ENCODE measurements at regions not wholly inside any gene's neighbourhood (a gene's known extent, or its start where the extent isn't known, plus 50 kb on each side); places are given as distances from the start of the nearest gene placed in this dataset.

GRCh38 chr16:88317613-88317965 is 65.2 kb upstream of the ZNF469 start:
- H3K4me1 ChIP-seq: no peaks in the 10 kb centered on the region
- H3K4me3 ChIP-seq: no peak overlapping the region
- no peak for TF ChIP-seq POLR2A (IDR thresholded peaks at IDR 0.05)
- no peak for TF ChIP-seq EP300 (IDR thresholded peaks at IDR 0.05)
- TF ChIP-seq CTCF (IDR thresholded peaks at IDR 0.05): no peak
- no peaks in the 10 kb centered on the region for H3K36me3 ChIP-seq
- 79 to 81% methylated on average over 11 of the region's 11 CpGs for WGBS, 2 donors
- peaks cover 0 to 6% (median 0%) of the 10 kb centered on the region in 4 donors for H3K9me3 ChIP-seq
- no peak overlapping the region for H3K27ac ChIP-seq
- no peak for DNase-seq (ENCODE audit: low spot score in 2 of 2)
- H3K27me3 ChIP-seq: no peaks in the 10 kb centered on the region

- H3K27me3 ChIP-seq: no peaks in the 10 kb centered on the region
- H3K4me3 ChIP-seq: no peak overlapping the region
- H3K4me1 ChIP-seq: no peaks in the 10 kb centered on the region
- H3K27ac ChIP-seq: no peak overlapping the region
- whole genome bisulfite sequencing, 2 donors: 82 to 90% methylated on average over 9 to 12 of the region's 14 CpGs
- peaks cover 0 to 6% (median 0%) of the 10 kb centered on the region in 4 donors for H3K9me3 ChIP-seq
- H3K36me3 ChIP-seq: no peaks in the 10 kb centered on the region
- no peak for DNase-seq (ENCODE audit: low spot score in 2 of 2)
- TF ChIP-seq CTCF (IDR thresholded peaks at IDR 0.05) (no peak), EP300 (IDR thresholded peaks at IDR 0.05) (no peak), POLR2A (IDR thresholded peaks at IDR 0.05) (no peak)
Observed at GRCh38 chr16:88318051-88318450, 64.7 kb upstream of the ZNF469 start.

GRCh38 chr16:88318521-88318920 is 64.2 kb upstream of the ZNF469 start:
- no peak for TF ChIP-seq POLR2A (IDR thresholded peaks at IDR 0.05)
- TF ChIP-seq EP300 (IDR thresholded peaks at IDR 0.05): no peak
- TF ChIP-seq CTCF (IDR thresholded peaks at IDR 0.05): no peak
- H3K4me3 ChIP-seq: no peak overlapping the region
- no peaks in the 10 kb centered on the region for H3K27me3 ChIP-seq
- no peaks in the 10 kb centered on the region for H3K36me3 ChIP-seq
- H3K9me3 ChIP-seq: peaks cover 0 to 6% (median 0%) of the 10 kb centered on the region in 4 donors
- DNase-seq (ENCODE audit: low spot score in 2 of 2): no peak
- 53 to 69% methylated on average over 14 of the region's 14 CpGs for WGBS, 2 donors
- no peak overlapping the region for H3K27ac ChIP-seq
- H3K4me1 ChIP-seq: no peaks in the 10 kb centered on the region

GRCh38 chr16:88319116-88319965 is 63.4 kb upstream of the ZNF469 start:
- WGBS, 2 donors: 83 to 91% methylated on average over 16 to 20 of the region's 23 CpGs
- Histone ChIP-seq H3K36me3 (no peaks in the 10 kb centered on the region), H3K27ac (no peak overlapping the region), H3K9me3 (peaks cover 0 to 12% (median 0%) of the 10 kb centered on the region in 4 donors), H3K4me3 (no peak overlapping the region), H3K4me1 (no peaks in the 10 kb centered on the region), H3K27me3 (no peaks in the 10 kb centered on the region)
- TF ChIP-seq POLR2A (IDR thresholded peaks at IDR 0.05) (no peak), EP300 (IDR thresholded peaks at IDR 0.05) (no peak), CTCF (IDR thresholded peaks at IDR 0.05) (no peak)
- DNase-seq (ENCODE audit: low spot score in 2 of 2): no peak

- Histone ChIP-seq H3K27ac (no peak overlapping the region), H3K9me3 (peaks cover 0 to 12% (median 0%) of the 10 kb centered on the region in 4 donors), H3K27me3 (no peaks in the 10 kb centered on the region), H3K4me1 (no peaks in the 10 kb centered on the region), H3K4me3 (no peak overlapping the region), H3K36me3 (no peaks in the 10 kb centered on the region)
- WGBS, 2 donors: 88 to 95% methylated on average over 13 to 14 of the region's 16 CpGs
- TF ChIP-seq EP300 (IDR thresholded peaks at IDR 0.05): no peak
- no peak for TF ChIP-seq CTCF (IDR thresholded peaks at IDR 0.05)
- TF ChIP-seq POLR2A (IDR thresholded peaks at IDR 0.05): no peak
- DNase-seq (ENCODE audit: low spot score in 2 of 2): no peak
Observed at GRCh38 chr16:88320947-88321634, 61.7 kb upstream of the ZNF469 start.
